Neural crest cell (in vitro differentiated cells): ENCODE measurements at regions not wholly inside any gene's neighbourhood (a gene's known extent, or its start where the extent isn't known, plus 50 kb on each side); places are given as distances from the start of the nearest gene placed in this dataset.

Experiments used
- DNase-seq: peaks from one replicate; pipeline ENCODE4 v3.0.0; 2021; ENCODE audit warnings: low read depth, mixed read lengths, low spot score
- H3K27ac Mint-ChIP-seq: one replicate; pipeline ENCODE4 v1.8.0; 2021; ENCODE audit warnings: mild to moderate bottlenecking, mixed read lengths; ENCODE audit not compliant: unreplicated experiment
- H3K27me3 Mint-ChIP-seq: 2 replicates; pipeline ENCODE4 v1.8.0; 2021; ENCODE audit warnings: low read depth, mild to moderate bottlenecking, mixed read lengths
- H3K36me3 Mint-ChIP-seq: 2 replicates; pipeline ENCODE4 v1.8.0; 2021; ENCODE audit warnings: low read depth, mild to moderate bottlenecking, mixed read lengths
- H3K4me1 Mint-ChIP-seq: 2 replicates; pipeline ENCODE4 v1.8.0; 2021; ENCODE audit warnings: mixed read lengths
- H3K4me3 Mint-ChIP-seq: one replicate; pipeline ENCODE4 v1.8.0; 2021; ENCODE audit warnings: mild to moderate bottlenecking, mixed read lengths
- H3K9me3 Mint-ChIP-seq: 2 replicates; pipeline ENCODE4 v1.8.0; 2021; ENCODE audit warnings: mixed read lengths
- TF ChIP-seq, protein P1 (sequence below): fragments of 200-600 bp; sonication (generic); conservative IDR thresholded peaks from 2 replicates; pipeline ENCODE4 v1.5.0; 2021; ENCODE audit warnings: antibody characterized with exemption, mild to moderate bottlenecking

DNA sequence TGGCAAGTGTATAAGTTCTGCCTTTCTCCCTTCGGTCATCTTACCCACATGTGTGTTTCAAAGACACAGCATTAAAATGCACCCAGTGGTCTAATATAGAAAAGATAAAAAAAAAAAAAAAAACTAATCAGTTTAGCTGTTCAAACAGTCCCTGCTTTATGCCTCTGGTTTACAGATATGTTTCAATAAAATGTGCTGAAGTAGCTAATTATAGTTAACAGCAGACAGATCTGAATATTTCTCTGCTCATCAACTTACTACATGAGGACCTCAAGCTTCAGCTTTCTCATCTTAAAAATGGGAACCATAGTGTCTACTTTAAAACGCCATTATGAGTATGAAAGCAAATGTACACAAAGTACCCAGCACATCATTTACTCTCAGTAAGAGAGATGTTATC lies 280.6 kb upstream of the DEFB112 start:
- H3K9me3 Mint-ChIP-seq: no peaks in the 10 kb centered on the region
- no peaks in the 10 kb centered on the region for H3K27me3 Mint-ChIP-seq
- no peaks in the 10 kb centered on the region for H3K4me1 Mint-ChIP-seq
- no peak for DNase-seq
- H3K4me3 Mint-ChIP-seq: no peak overlapping the region
- TF ChIP-seq, protein P1, sequence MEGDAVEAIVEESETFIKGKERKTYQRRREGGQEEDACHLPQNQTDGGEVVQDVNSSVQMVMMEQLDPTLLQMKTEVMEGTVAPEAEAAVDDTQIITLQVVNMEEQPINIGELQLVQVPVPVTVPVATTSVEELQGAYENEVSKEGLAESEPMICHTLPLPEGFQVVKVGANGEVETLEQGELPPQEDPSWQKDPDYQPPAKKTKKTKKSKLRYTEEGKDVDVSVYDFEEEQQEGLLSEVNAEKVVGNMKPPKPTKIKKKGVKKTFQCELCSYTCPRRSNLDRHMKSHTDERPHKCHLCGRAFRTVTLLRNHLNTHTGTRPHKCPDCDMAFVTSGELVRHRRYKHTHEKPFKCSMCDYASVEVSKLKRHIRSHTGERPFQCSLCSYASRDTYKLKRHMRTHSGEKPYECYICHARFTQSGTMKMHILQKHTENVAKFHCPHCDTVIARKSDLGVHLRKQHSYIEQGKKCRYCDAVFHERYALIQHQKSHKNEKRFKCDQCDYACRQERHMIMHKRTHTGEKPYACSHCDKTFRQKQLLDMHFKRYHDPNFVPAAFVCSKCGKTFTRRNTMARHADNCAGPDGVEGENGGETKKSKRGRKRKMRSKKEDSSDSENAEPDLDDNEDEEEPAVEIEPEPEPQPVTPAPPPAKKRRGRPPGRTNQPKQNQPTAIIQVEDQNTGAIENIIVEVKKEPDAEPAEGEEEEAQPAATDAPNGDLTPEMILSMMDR: no peak
- no peak overlapping the region for H3K27ac Mint-ChIP-seq
- H3K36me3 Mint-ChIP-seq: no peaks in the 10 kb centered on the region

DNA sequence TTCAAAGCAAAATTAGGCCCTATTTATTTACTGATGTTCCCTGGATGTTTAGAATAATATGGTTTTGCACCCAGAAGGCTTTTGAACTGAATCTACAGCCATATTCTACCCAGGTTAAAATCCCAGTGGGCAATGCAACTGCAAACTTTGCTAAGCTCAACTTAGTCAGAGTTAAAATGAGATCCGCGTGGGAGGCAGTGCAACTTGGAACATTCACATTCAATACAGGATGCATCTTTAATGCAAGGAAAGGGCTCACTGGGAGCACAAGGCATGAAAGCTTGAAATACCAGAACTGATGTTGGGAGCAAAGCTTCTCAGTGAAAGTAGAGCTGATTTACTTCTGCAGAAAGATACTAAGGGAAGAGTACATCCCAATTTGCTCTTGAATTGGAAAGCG lies 281.2 kb upstream of the DEFB112 start:
- Mint-ChIP-seq H3K4me3 (no peak overlapping the region), H3K36me3 (no peaks in the 10 kb centered on the region), H3K4me1 (no peaks in the 10 kb centered on the region), H3K27me3 (no peaks in the 10 kb centered on the region), H3K27ac (no peak overlapping the region), H3K9me3 (no peaks in the 10 kb centered on the region)
- DNase-seq: no peak
- TF ChIP-seq, protein P1: no peak

- Mint-ChIP-seq H3K4me1 (no peaks in the 10 kb centered on the region), H3K27ac (no peak overlapping the region), H3K36me3 (no peaks in the 10 kb centered on the region), H3K9me3 (peaks cover 3% of the 10 kb centered on the region), H3K27me3 (no peaks in the 10 kb centered on the region), H3K4me3 (no peak overlapping the region)
- TF ChIP-seq, protein P1: no peak
- DNase-seq: no peak
Observed at GRCh38 chr6:50333696-50334095, 284.0 kb upstream of the DEFB112 start.

DNA sequence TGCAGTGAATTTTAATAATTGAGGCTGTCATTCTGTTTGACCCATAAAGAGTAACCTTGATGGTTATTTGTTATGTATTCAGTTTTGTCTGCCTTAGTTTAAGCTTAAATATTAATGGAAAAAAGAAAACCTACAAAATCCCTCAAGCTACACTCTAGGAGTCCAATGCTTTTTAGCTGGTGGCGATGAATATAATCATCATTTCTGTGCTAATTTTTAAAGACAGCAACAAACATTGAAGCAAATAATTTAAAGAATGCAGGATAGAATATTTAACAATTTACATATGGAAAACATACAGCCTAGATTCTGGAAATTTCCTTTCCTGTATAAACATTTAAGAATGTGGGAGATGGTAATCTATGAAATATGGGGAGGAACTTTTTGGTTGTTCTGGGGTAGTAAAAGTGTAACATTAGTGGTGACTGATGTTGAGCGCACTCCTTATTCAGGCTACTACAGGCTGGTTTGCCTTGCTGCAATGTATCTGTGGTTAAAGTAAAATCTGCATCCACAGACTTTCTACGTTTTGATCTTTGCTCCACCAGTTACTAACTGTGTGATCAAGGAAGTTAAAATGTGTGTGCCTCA lies 287.9 kb upstream of the DEFB112 start:
- TF ChIP-seq, protein P1: no peak
- Mint-ChIP-seq H3K4me1 (no peaks in the 10 kb centered on the region), H3K36me3 (no peaks in the 10 kb centered on the region), H3K4me3 (no peak overlapping the region), H3K27ac (no peak overlapping the region), H3K27me3 (no peaks in the 10 kb centered on the region), H3K9me3 (peaks cover 3% of the 10 kb centered on the region)
- DNase-seq: no peak

GRCh38 chr6:50353603-50354002 lies 303.9 kb upstream of the DEFB112 start:
- Mint-ChIP-seq H3K4me1 (no peaks in the 10 kb centered on the region), H3K27ac (no peak overlapping the region), H3K36me3 (no peaks in the 10 kb centered on the region), H3K4me3 (no peak overlapping the region), H3K9me3 (peaks cover 2% of the 10 kb centered on the region), H3K27me3 (no peaks in the 10 kb centered on the region)
- DNase-seq: no peak
- TF ChIP-seq, protein P1: no peak
